ENCODE measurements at regions not wholly inside any gene's neighbourhood (a gene's known extent, or its start where the extent isn't known, plus 50 kb on each side); places are given as distances from the start of the nearest gene placed in this dataset.
"Not testable (repeated sequence)": the region's sequence is repeated elsewhere in the genome, so short reads cannot be mapped to it uniquely, and the experiment has no call there.

DNA sequence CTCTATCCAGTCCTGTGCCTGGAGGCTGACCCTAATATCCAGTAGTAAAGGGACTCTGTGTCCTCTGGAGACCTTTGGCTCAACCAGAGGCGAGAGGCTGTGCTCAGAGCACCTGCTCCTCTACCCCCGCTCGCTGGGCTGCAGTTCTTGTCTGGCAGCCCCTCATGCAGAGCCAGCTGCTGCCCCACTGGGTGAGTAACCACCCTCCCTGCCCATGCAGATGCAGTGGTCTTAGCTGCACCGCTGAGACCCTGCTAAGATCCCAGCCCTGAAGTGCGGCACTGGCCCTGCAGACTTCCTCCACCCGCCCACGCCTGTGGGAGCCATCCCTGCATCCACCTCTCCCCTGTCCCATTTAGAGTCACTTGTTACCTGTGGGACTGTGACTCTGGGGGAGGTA is 347.5 kb upstream of the SFSWAP start:
- DNase-seq (ENCODE audit: low read depth) = no peak
- TF ChIP-seq, protein P1, sequence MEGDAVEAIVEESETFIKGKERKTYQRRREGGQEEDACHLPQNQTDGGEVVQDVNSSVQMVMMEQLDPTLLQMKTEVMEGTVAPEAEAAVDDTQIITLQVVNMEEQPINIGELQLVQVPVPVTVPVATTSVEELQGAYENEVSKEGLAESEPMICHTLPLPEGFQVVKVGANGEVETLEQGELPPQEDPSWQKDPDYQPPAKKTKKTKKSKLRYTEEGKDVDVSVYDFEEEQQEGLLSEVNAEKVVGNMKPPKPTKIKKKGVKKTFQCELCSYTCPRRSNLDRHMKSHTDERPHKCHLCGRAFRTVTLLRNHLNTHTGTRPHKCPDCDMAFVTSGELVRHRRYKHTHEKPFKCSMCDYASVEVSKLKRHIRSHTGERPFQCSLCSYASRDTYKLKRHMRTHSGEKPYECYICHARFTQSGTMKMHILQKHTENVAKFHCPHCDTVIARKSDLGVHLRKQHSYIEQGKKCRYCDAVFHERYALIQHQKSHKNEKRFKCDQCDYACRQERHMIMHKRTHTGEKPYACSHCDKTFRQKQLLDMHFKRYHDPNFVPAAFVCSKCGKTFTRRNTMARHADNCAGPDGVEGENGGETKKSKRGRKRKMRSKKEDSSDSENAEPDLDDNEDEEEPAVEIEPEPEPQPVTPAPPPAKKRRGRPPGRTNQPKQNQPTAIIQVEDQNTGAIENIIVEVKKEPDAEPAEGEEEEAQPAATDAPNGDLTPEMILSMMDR (IDR thresholded peaks at IDR 0.05; ENCODE audit: control insufficient read depth, insufficient read depth, low read depth, low read length, missing control alignments) = no peak
- no peak overlapping the region for H3K4me3 ChIP-seq (ENCODE audit: control insufficient read depth, low read depth, low read length)

DNA sequence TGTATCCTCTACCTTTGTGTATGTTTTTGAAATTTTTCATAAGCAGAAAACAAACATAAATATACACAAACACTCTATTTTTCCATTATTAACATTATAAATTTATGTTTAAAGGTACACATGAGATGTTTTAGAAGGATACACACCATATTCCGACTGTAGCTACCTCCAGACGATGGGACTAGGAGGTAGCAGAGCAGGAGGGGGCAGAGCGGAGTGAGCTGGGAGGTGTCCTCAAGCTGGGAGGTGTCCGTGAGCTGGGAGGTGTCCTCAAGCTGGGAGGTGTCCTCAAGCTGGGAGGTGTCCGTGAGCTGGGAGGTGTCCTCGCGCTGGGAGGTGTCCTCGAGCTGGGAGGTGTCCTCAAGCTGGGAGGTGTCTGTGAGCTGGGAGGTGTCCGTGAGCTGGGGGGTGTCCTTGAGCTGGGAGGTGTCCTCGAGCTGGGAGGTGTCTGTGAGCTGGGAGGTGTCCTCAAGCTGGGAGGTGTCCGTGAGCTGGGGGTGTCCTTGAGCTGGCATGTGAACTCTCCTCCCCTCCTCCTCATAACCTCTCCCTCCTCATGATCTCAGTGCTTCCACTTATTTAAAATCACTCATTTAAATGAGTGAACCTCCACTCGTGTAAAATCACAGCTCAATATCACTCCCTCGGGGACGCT is 346.9 kb upstream of the SFSWAP start:
- no peak for DNase-seq (ENCODE audit: low read depth)
- TF ChIP-seq, protein P1 (IDR thresholded peaks at IDR 0.05; ENCODE audit: control insufficient read depth, insufficient read depth, low read depth, low read length, missing control alignments) = no peak
- no peak overlapping the region for H3K4me3 ChIP-seq (ENCODE audit: control insufficient read depth, low read depth, low read length)

DNA sequence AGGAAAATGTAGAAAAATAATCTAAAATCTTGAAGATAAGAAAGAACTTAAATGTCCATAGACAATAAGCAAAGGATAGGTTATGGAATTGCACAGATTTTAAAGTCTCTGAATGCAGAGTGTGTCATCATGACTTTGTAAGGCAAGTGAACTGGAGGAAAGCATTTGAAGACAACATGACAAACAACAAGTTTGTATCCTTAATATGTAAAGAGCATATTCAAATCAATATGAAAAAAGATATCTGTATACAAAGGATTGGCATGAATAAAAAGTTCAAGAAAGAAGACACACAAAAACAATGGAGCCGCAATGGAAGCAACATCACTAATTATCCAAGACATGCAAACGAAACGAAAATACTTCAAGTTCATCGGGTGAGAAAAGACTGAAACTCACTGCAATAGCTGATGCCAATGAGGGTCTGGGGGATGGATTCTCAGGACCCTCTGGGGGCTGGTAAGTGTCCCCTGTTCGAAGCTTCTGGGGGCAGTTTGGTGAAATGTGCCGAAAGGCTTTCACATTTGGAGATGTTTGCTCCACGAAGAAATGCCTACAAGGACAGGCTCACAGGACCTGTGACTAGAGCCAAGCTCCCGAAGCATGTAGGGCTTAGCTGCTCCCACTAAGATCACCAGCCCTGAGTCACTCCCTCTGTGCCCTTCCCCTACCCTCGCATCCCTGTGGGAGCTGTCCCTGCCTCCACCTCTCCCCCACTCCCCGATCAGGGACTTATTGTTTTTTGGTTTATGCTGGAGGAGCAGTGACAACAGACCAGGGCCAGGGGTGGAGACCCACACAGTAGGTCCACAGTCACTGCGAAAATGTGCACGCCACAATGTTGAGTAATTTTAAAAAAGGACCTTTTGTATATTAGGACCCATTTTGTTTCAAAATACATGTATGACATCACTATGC is 345.7 kb upstream of the SFSWAP start:
- TF ChIP-seq, protein P1 (IDR thresholded peaks at IDR 0.05; ENCODE audit: control insufficient read depth, insufficient read depth, low read depth, low read length, missing control alignments) = no peak
- H3K4me3 ChIP-seq (ENCODE audit: control insufficient read depth, low read depth, low read length) = no peak overlapping the region
- no peak for DNase-seq (ENCODE audit: low read depth)

DNA sequence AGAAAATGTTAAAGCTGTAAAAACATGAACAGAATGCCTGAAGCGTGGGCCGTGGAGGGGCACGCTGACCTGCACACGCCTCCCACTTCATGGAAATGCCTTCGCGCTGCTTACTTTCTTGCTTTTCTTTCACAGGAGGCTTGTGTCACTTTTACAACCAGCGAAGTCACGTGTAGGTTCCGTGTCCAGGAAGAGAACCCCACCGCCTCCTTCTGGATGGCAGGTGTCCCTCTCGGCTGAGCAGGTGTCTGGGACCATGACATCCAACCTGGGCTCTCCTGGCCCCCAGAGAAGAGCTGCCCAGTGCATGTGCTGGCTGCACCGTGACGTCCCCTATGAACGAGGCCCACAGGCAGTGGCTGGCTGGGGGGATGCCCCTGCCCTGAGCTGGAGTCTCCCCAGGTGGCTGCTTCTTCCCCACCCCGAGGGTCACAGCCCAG is 345.0 kb upstream of the SFSWAP start:
- no peak for DNase-seq (ENCODE audit: low read depth)
- TF ChIP-seq, protein P1 (IDR thresholded peaks at IDR 0.05; ENCODE audit: control insufficient read depth, insufficient read depth, low read depth, low read length, missing control alignments) = no peak
- H3K4me3 ChIP-seq (ENCODE audit: control insufficient read depth, low read depth, low read length) = no peak overlapping the region

DNA sequence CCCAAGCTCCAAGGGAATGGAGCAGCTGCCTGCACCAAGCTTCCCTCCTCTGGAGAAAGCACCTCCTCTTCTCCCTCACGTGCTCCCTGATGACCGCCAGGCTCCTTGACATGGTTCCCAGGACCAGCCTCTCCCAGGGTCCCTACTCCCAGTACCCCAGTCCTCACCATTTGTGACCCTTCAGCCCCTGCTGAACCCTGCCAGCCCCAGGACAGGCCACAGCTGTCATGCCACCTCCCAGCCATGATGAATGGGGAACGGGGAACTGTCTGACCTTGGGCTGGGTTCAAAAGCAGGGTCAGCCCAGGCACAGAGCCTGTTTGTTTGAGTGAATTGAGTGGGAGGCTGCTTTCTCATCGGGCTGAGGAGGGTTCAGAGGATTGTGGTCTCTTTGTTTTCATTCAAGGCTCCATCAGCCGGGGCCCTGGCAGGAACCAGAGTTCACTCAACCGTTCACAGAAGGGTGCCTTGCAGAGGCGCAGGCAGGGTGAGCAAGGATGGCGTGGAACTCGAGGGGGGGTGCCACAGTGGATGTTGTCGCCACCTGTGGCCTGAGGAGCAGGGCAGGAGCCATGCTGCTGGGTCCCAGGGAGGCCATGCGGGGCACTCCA is 344.5 kb upstream of the SFSWAP start:
- H3K4me3 ChIP-seq (ENCODE audit: control insufficient read depth, low read depth, low read length) = no peak overlapping the region
- TF ChIP-seq, protein P1 (IDR thresholded peaks at IDR 0.05; ENCODE audit: control insufficient read depth, insufficient read depth, low read depth, low read length, missing control alignments) = no peak
- no peak for DNase-seq (ENCODE audit: low read depth)

DNA sequence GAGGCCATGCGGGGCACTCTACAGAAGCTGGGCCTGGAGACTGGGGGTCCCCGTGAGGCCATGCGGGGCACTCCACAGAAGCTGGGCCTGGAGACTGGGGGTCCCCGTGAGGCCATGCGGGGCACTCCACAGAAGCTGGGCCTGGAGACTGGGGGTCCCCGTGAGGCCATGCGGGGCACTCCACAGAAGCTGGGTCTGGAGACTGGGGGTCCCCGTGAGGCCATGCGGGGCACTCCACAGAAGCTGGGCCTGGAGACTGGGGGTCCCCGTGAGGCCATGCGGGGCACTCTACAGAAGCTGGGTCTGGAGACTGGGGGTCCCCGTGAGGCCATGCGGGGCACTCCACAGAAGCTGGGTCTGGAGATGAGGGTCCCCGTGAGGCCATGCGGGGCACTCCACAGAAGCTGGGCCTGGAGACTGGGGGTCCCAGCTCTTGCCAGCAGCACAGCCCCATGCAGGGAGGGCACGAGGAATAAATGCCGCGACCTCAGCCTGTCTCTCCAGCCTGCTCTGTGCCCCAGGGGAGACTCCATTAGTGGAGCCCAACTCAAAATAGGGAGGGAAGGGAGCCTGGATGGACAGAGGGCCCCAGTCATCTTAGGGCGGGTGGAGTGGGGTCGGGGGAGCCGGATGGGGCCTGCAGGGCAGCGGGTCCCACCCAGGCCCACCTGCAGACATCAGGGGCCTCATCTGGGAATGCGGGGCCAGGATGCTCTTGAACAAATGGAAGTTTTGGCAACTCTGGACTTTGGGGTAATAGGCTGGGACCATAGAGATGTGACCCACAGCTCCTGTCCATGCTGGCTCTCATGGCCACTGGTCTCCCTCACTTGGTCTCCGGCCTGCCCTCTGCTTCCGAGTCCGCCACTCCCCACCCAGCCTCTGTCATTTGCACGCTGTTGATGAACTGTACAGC is 343.6 kb upstream of the SFSWAP start:
- not testable (repeated sequence) for H3K4me3 ChIP-seq (ENCODE audit: control insufficient read depth, low read depth, low read length); DNase-seq (ENCODE audit: low read depth)
